ENCODE measurements at regions not wholly inside any gene's neighbourhood (a gene's known extent, or its start where the extent isn't known, plus 50 kb on each side); places are given as distances from the start of the nearest gene placed in this dataset.

DNA sequence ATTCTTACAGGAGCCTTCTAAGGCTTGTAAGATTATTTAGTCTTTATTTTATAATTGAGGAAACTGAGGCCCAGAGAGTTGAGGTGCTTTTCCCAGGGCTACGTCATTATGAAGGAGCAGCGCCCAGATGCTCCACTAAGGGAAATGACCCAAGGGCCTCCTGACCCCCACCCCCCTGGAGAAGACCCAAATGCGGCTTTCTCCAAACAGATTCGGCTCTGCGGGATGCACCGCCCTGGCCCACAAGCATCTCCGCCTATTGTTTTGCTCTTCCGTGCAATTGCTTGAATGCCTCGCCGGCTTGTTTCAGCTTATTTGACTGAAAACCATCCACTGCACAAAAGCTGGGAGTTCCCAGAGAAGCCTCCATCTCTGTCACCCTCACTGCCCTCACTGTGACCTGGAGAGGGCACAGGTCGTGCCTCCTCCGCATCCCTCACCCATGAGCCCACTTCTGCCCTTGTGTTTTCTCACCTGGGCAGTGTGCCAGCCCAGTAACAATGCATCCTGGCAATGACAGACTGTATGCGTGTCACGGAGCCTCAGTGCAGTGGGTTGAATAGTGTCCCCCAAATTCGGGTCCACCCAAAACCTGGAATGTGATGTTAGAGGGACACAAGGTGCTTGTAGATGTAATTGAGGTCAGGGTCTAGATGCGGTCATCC, 790.2 kb downstream of the TBC1D22A start:
- H3K4me3 ChIP-seq (replicated peaks; ENCODE audit: insufficient read depth, low read length) = no peak overlapping the region
- TF ChIP-seq SPI1 (IDR thresholded peaks at IDR 0.05; ENCODE audit: borderline replicate concordance, low read depth) = no peak
- TF ChIP-seq GABPA (IDR thresholded peaks at IDR 0.05; ENCODE audit: low read depth) = no peak
- TF ChIP-seq, protein P1, sequence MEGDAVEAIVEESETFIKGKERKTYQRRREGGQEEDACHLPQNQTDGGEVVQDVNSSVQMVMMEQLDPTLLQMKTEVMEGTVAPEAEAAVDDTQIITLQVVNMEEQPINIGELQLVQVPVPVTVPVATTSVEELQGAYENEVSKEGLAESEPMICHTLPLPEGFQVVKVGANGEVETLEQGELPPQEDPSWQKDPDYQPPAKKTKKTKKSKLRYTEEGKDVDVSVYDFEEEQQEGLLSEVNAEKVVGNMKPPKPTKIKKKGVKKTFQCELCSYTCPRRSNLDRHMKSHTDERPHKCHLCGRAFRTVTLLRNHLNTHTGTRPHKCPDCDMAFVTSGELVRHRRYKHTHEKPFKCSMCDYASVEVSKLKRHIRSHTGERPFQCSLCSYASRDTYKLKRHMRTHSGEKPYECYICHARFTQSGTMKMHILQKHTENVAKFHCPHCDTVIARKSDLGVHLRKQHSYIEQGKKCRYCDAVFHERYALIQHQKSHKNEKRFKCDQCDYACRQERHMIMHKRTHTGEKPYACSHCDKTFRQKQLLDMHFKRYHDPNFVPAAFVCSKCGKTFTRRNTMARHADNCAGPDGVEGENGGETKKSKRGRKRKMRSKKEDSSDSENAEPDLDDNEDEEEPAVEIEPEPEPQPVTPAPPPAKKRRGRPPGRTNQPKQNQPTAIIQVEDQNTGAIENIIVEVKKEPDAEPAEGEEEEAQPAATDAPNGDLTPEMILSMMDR (IDR thresholded peaks at IDR 0.05; ENCODE audit: insufficient read depth, low read length) = no peak
- TF ChIP-seq, protein P2, sequence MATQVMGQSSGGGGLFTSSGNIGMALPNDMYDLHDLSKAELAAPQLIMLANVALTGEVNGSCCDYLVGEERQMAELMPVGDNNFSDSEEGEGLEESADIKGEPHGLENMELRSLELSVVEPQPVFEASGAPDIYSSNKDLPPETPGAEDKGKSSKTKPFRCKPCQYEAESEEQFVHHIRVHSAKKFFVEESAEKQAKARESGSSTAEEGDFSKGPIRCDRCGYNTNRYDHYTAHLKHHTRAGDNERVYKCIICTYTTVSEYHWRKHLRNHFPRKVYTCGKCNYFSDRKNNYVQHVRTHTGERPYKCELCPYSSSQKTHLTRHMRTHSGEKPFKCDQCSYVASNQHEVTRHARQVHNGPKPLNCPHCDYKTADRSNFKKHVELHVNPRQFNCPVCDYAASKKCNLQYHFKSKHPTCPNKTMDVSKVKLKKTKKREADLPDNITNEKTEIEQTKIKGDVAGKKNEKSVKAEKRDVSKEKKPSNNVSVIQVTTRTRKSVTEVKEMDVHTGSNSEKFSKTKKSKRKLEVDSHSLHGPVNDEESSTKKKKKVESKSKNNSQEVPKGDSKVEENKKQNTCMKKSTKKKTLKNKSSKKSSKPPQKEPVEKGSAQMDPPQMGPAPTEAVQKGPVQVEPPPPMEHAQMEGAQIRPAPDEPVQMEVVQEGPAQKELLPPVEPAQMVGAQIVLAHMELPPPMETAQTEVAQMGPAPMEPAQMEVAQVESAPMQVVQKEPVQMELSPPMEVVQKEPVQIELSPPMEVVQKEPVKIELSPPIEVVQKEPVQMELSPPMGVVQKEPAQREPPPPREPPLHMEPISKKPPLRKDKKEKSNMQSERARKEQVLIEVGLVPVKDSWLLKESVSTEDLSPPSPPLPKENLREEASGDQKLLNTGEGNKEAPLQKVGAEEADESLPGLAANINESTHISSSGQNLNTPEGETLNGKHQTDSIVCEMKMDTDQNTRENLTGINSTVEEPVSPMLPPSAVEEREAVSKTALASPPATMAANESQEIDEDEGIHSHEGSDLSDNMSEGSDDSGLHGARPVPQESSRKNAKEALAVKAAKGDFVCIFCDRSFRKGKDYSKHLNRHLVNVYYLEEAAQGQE (IDR thresholded peaks at IDR 0.05; ENCODE audit: insufficient replicate concordance, low read depth) = no peak
- TF ChIP-seq POLR2AphosphoS5 (IDR thresholded peaks at IDR 0.05; ENCODE audit: low read depth) = no peak
- DNase-seq (ENCODE audit: low read depth in 1 of 2, low spot score in 1 of 2) = no peak
- no peaks in the 10 kb centered on the region for H3K27me3 ChIP-seq (ENCODE audit: insufficient read depth, poor library complexity, severe bottlenecking)
- H3K27ac ChIP-seq (replicated peaks) = no peak overlapping the region

DNA sequence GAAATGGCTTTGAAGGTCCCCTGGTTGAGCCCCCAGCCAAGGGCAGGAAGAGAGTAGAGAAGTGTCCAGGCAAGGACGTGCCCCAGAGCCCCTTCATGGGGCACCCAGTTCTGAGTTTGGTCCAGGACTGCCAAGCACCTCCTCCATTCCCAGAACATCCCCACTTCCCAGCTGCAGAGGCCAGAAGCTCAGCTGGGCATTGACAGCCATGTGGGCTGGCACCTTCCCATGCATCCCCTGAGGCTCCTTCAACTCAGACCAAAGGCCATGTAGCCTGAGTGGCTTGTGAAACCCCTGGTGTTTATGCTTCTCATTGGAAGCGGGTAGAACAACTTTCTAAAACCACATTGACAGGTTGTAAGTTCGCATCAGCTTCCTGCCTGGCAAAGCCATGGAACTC, 789.6 kb downstream of the TBC1D22A start:
- DNase-seq (ENCODE audit: low read depth in 1 of 2, low spot score in 1 of 2) = no peak
- no peaks in the 10 kb centered on the region for H3K27me3 ChIP-seq (ENCODE audit: insufficient read depth, poor library complexity, severe bottlenecking)
- H3K4me3 ChIP-seq (replicated peaks; ENCODE audit: insufficient read depth, low read length) = no peak overlapping the region
- no peak overlapping the region for H3K27ac ChIP-seq (replicated peaks)
- TF ChIP-seq, protein P1 (IDR thresholded peaks at IDR 0.05; ENCODE audit: insufficient read depth, low read length) = no peak
- TF ChIP-seq GABPA (IDR thresholded peaks at IDR 0.05; ENCODE audit: low read depth) (no peak), SPI1 (IDR thresholded peaks at IDR 0.05; ENCODE audit: borderline replicate concordance, low read depth) (no peak)

DNA sequence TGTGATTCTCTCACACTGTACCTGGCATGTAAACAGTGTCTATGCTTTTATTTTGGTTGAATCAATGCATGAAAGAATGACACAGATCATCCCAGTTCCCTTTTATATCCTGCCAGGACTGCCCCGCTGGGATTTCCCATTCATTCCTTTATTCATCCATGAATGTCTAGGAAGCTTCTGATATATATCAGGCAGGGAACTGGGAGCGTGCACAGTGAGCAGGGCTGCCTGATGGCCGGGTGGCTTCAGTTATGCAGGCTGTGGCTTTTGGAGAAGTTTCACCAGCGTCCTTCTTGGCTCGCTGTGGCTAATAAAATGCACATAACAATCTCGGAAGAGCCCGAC, 789.0 kb downstream of the TBC1D22A start:
- TF ChIP-seq, protein P1 (IDR thresholded peaks at IDR 0.05; ENCODE audit: insufficient read depth, low read length) = no peak
- no peak for TF ChIP-seq POLR2AphosphoS5 (IDR thresholded peaks at IDR 0.05; ENCODE audit: low read depth)
- TF ChIP-seq GABPA (IDR thresholded peaks at IDR 0.05; ENCODE audit: low read depth) = no peak
- TF ChIP-seq, protein P2 (IDR thresholded peaks at IDR 0.05; ENCODE audit: insufficient replicate concordance, low read depth) = no peak
- TF ChIP-seq SPI1 (IDR thresholded peaks at IDR 0.05; ENCODE audit: borderline replicate concordance, low read depth) = no peak
- no peak for DNase-seq (ENCODE audit: low read depth in 1 of 2, low spot score in 1 of 2)
- H3K4me3 ChIP-seq (replicated peaks; ENCODE audit: insufficient read depth, low read length) = no peak overlapping the region

More for the DNA sequence above, 789.0 kb downstream of the TBC1D22A start:
- H3K27ac ChIP-seq (replicated peaks) = no peak overlapping the region
- no peaks in the 10 kb centered on the region for H3K27me3 ChIP-seq (ENCODE audit: insufficient read depth, poor library complexity, severe bottlenecking)

Measured in HL-60 (cell line).